Neural progenitor cell (in vitro differentiated cells): ENCODE measurements at regions not wholly inside any gene's neighbourhood (a gene's known extent, or its start where the extent isn't known, plus 50 kb on each side); places are given as distances from the start of the nearest gene placed in this dataset.

Experiments used
- DNase-seq: peaks from one replicate; pipeline ENCODE4 v3.0.0-alpha.2; 2016; ENCODE audit warnings: low spot score
- H2AFZ ChIP-seq: fragments of 200-600 bp; sonication (generic); replicated peaks from 2 replicates; pipeline ENCODE4 v1.6.1; 2016; ENCODE audit warnings: antibody characterized with exemption
- H3F3A ChIP-seq: fragments of 200-600 bp; sonication (generic); 2 replicates; pipeline ENCODE4 v1.6.1; 2016; ENCODE audit warnings: antibody characterized with exemption, low read depth
- H3K27ac ChIP-seq: fragments of 200-600 bp; sonication (generic); 2 replicates; pipeline ENCODE4 v1.5.1; 2016; ENCODE audit warnings: mild to moderate bottlenecking
- H3K27me3 ChIP-seq: fragments of 200-600 bp; sonication (generic); 2 replicates; pipeline ENCODE4 v1.6.1; 2016; ENCODE audit warnings: mild to moderate bottlenecking, moderate library complexity
- H3K36me3 ChIP-seq: fragments of 200-600 bp; sonication (generic); 2 replicates; pipeline ENCODE4 v1.5.1; 2016
- H3K4me1 ChIP-seq: fragments of 200-600 bp; sonication (generic); 2 replicates; pipeline ENCODE4 v1.6.1; 2016; ENCODE audit warnings: mixed run types
- H3K4me2 ChIP-seq: fragments of 200-600 bp; sonication (generic); 2 replicates; pipeline ENCODE4 v1.6.1; 2016
- H3K4me3 ChIP-seq: fragments of 200-600 bp; sonication (generic); 2 replicates; pipeline ENCODE4 v1.5.1; 2016
- H3K79me2 ChIP-seq: fragments of 200-600 bp; sonication (generic); 2 replicates; pipeline ENCODE4 v1.6.1; 2016; ENCODE audit warnings: low read depth
- H3K9ac ChIP-seq: fragments of 200-600 bp; sonication (generic); 2 replicates; pipeline ENCODE4 v1.6.1; 2016
- H3K9me3 ChIP-seq: fragments of 200-600 bp; sonication (generic); 2 replicates; pipeline ENCODE4 v1.5.1; 2016; ENCODE audit warnings: low read depth
- H4K20me1 ChIP-seq: fragments of 200-600 bp; sonication (generic); 2 replicates; pipeline ENCODE4 v1.6.1; 2016; ENCODE audit warnings: low read depth
- H3K27ac Mint-ChIP-seq: 3 replicates; pipeline ENCODE4 v1.8.0; 2021; ENCODE audit warnings: mixed read lengths
- H3K27me3 Mint-ChIP-seq: 2 replicates; pipeline ENCODE4 v1.8.0; 2022; ENCODE audit warnings: low read depth, mild to moderate bottlenecking, inconsistent platforms, moderate library complexity, mixed read lengths; ENCODE audit not compliant: insufficient read depth
- H3K36me3 Mint-ChIP-seq: 3 replicates; pipeline ENCODE4 v1.8.0; 2021; ENCODE audit warnings: mixed read lengths
- H3K4me1 Mint-ChIP-seq: 3 replicates; pipeline ENCODE4 v1.8.0; 2021; ENCODE audit warnings: mixed read lengths
- H3K4me3 Mint-ChIP-seq: 3 replicates; pipeline ENCODE4 v1.8.0; 2021; ENCODE audit warnings: mild to moderate bottlenecking, moderate library complexity, mixed read lengths
- H3K9me3 Mint-ChIP-seq: 3 replicates; pipeline ENCODE4 v1.8.0; 2020; ENCODE audit warnings: mixed read lengths
- CTCF ChIP-seq: fragments of 200-600 bp; sonication (generic); IDR thresholded peaks from 2 replicates; pipeline ENCODE4 v1.5.1; 2017; ENCODE audit warnings: antibody characterized with exemption, mild to moderate bottlenecking
- EZH2 ChIP-seq: fragments of 200-600 bp; sonication (generic); IDR thresholded peaks from 2 replicates; pipeline ENCODE4 v1.6.1; 2017; ENCODE audit warnings: antibody characterized with exemption, mild to moderate bottlenecking, moderate library complexity
- EZH2phosphoT487 ChIP-seq: fragments of 200-600 bp; sonication (generic); IDR thresholded peaks from 2 replicates; pipeline ENCODE4 v1.6.1; 2017; ENCODE audit warnings: antibody characterized with exemption

GRCh38 chr5:101385276-101385675, 482.2 kb upstream of the ST8SIA4 start:
- no peak for DNase-seq
- H3K79me2 ChIP-seq = no peaks in the 10 kb centered on the region
- no peak overlapping the region for H3K4me3 Mint-ChIP-seq
- no peaks in the 10 kb centered on the region for H3K36me3 Mint-ChIP-seq
- H3K9ac ChIP-seq = no peak overlapping the region
- H3K27ac ChIP-seq = no peak overlapping the region
- no peaks in the 10 kb centered on the region for H3F3A ChIP-seq
- H2AFZ ChIP-seq = no peak overlapping the region
- H3K9me3 Mint-ChIP-seq = no peaks in the 10 kb centered on the region
- no peak overlapping the region for H3K27ac Mint-ChIP-seq
- peaks cover 2% of the 10 kb centered on the region for H3K4me1 Mint-ChIP-seq
- H3K4me1 ChIP-seq = no peaks in the 10 kb centered on the region
- H3K36me3 ChIP-seq = no peaks in the 10 kb centered on the region
- H3K27me3 Mint-ChIP-seq = no peaks in the 10 kb centered on the region
- no peak for TF ChIP-seq EZH2phosphoT487
- TF ChIP-seq EZH2 = no peak
- no peak for TF ChIP-seq CTCF
- H3K9me3 ChIP-seq = no peaks in the 10 kb centered on the region
- no peak overlapping the region for H3K4me3 ChIP-seq
- H3K27me3 ChIP-seq = no peaks in the 10 kb centered on the region
- H3K4me2 ChIP-seq = no peak overlapping the region
- no peaks in the 10 kb centered on the region for H4K20me1 ChIP-seq

GRCh38 chr5:101370181-101370580, 467.1 kb upstream of the ST8SIA4 start:
- Mint-ChIP-seq H3K4me1 (peaks cover 8% of the 10 kb centered on the region), H3K9me3 (no peaks in the 10 kb centered on the region), H3K4me3 (no peak overlapping the region), H3K27me3 (peaks cover 3% of the 10 kb centered on the region), H3K36me3 (no peaks in the 10 kb centered on the region), H3K27ac (no peak overlapping the region)
- Histone ChIP-seq H3K4me3 (no peak overlapping the region), H3K4me1 (no peaks in the 10 kb centered on the region), H3F3A (no peaks in the 10 kb centered on the region), H3K9ac (no peak overlapping the region), H3K36me3 (no peaks in the 10 kb centered on the region), H3K79me2 (no peaks in the 10 kb centered on the region), H3K27me3 (no peaks in the 10 kb centered on the region), H2AFZ (peak overlapping the region; percentile 12), H4K20me1 (no peaks in the 10 kb centered on the region), H3K27ac (no peak overlapping the region), H3K4me2 (no peak overlapping the region), H3K9me3 (no peaks in the 10 kb centered on the region)
- no peak for TF ChIP-seq EZH2phosphoT487
- no peak for TF ChIP-seq CTCF
- no peak for TF ChIP-seq EZH2
- peak; percentile 4 for DNase-seq

DNA sequence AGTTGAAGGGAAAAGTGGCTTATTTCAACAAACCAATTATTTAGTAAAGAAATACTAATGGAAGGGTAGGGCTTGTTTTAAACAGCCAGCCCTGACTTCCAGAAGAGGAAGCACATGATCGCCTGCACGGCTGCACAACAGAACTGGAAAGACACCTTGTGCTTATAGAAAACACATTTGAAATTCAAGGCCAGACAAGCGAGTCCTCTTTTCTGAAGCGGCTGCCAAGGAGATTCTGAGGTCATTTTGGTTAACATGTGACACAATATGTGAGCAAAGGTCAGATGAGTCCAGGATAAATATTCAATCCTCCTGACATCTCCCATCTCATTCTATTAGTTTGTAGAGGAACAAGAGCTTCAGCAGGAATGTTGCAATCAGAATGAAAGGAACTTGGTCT, 461.4 kb upstream of the ST8SIA4 start:
- H3K9me3 ChIP-seq = no peaks in the 10 kb centered on the region
- TF ChIP-seq EZH2 (no peak), EZH2phosphoT487 (no peak), CTCF (no peak)
- Mint-ChIP-seq H3K9me3 (no peaks in the 10 kb centered on the region), H3K4me3 (no peak overlapping the region), H3K36me3 (no peaks in the 10 kb centered on the region), H3K27ac (no peak overlapping the region), H3K27me3 (no peaks in the 10 kb centered on the region), H3K4me1 (peaks cover 9% of the 10 kb centered on the region)
- H3K4me2 ChIP-seq = no peak overlapping the region
- no peak overlapping the region for H3K4me3 ChIP-seq
- H3F3A ChIP-seq = no peaks in the 10 kb centered on the region
- no peak overlapping the region for H3K9ac ChIP-seq
- no peak overlapping the region for H2AFZ ChIP-seq
- H3K36me3 ChIP-seq = no peaks in the 10 kb centered on the region
- H3K79me2 ChIP-seq = no peaks in the 10 kb centered on the region
- no peaks in the 10 kb centered on the region for H3K4me1 ChIP-seq
- H3K27me3 ChIP-seq = no peaks in the 10 kb centered on the region
- DNase-seq = no peak
- H3K27ac ChIP-seq = no peak overlapping the region
- H4K20me1 ChIP-seq = no peaks in the 10 kb centered on the region

- H3K36me3 ChIP-seq = no peaks in the 10 kb centered on the region
- no peak overlapping the region for H3K9ac ChIP-seq
- H3K4me2 ChIP-seq = no peak overlapping the region
- no peaks in the 10 kb centered on the region for H3K79me2 ChIP-seq
- no peak overlapping the region for H3K4me3 ChIP-seq
- no peak overlapping the region for H3K27ac ChIP-seq
- H3K4me1 ChIP-seq = no peaks in the 10 kb centered on the region
- no peak overlapping the region for H2AFZ ChIP-seq
- no peak overlapping the region for H3K4me3 Mint-ChIP-seq
- no peaks in the 10 kb centered on the region for H4K20me1 ChIP-seq
- no peaks in the 10 kb centered on the region for H3F3A ChIP-seq
- H3K27me3 Mint-ChIP-seq = no peaks in the 10 kb centered on the region
- no peaks in the 10 kb centered on the region for H3K9me3 Mint-ChIP-seq
- H3K27me3 ChIP-seq = no peaks in the 10 kb centered on the region
- TF ChIP-seq CTCF (peak; percentile 15), EZH2phosphoT487 (no peak), EZH2 (no peak)
- H3K27ac Mint-ChIP-seq = no peak overlapping the region
- no peaks in the 10 kb centered on the region for H3K36me3 Mint-ChIP-seq
- DNase-seq = no peak
- peaks cover 6% of the 10 kb centered on the region for H3K4me1 Mint-ChIP-seq
- no peaks in the 10 kb centered on the region for H3K9me3 ChIP-seq
These were observed 459.0 kb upstream of the ST8SIA4 start for GRCh38 chr5:101362067-101362466.
